ENCODE measurements at regions not wholly inside any gene's neighbourhood (a gene's known extent, or its start where the extent isn't known, plus 50 kb on each side); places are given as distances from the start of the nearest gene placed in this dataset.
"Not testable (repeated sequence)": the region's sequence is repeated elsewhere in the genome, so short reads cannot be mapped to it uniquely, and the experiment has no call there.

DNA sequence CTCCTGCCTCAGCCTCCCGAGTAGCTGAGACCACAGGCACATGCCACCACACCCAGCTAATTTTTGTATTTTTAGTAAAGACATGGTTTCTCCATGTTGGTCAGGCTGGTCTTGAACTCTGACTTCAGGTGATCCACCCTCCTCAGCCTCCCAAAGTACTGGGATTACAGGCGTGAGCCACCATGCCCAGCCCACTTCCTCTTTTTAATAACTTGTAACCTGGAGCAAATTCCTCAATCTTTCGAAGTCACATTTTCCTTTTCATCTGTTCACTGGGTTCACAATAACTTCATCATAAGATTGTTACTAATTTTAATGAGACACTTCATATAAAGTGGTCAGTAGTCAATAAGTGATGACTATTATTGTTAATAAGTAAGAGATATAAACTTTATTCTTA lies 193.3 kb upstream of the FERD3L start:
- not testable (repeated sequence) for H3K27me3 ChIP-seq (ENCODE audit: low read depth, low read length); H3K4me3 ChIP-seq (ENCODE audit: low read depth in 1 of 2, low read length in 2 of 2); H3K4me1 ChIP-seq (ENCODE audit: control insufficient read depth in 1 of 2, insufficient read depth in 2 of 2, low read length in 2 of 2); H3K36me3 ChIP-seq (ENCODE audit: control insufficient read depth in 1 of 2, insufficient read depth in 2 of 2, low read length in 2 of 2); H3K9me3 ChIP-seq (ENCODE audit: control insufficient read depth in 1 of 2, low read length in 2 of 2); H3K27ac ChIP-seq (ENCODE audit: low read length)

DNA sequence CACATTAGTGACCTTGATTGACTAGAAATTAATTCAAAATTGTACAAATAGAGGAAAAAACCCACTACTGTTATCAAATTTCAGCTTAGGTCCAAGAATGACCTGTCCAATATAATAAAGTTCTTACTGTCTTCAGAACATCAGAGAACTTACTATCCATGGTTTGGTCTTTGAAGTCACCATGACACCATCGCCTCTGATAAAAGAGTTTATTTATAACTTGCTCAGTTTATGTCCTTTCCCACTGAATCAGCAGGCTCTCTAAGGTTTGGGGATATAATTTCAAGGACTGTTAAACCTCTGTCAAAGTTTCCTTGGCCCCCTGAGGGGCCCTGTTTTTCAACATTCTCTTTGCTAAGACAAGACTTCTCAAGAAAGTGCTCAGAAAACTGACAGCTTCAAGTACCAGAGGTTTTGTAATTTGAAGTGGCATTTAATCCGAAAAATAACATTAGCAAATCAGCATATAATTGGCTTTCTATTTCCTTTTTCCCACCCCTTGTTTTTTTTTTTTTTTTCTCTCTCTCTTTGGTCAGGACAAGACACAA lies 191.7 kb upstream of the FERD3L start:
- Histone ChIP-seq H3K27ac (ENCODE audit: low read length) (no peak overlapping the region), H3K4me1 (ENCODE audit: control insufficient read depth in 1 of 2, insufficient read depth in 2 of 2, low read length in 2 of 2) (no peaks in the 10 kb centered on the region), H3K9me3 (ENCODE audit: control insufficient read depth in 1 of 2, low read length in 2 of 2) (peaks cover 0 to 3% of the 10 kb centered on the region in 2 donors), H3K36me3 (ENCODE audit: control insufficient read depth in 1 of 2, insufficient read depth in 2 of 2, low read length in 2 of 2) (no peaks in the 10 kb centered on the region), H3K27me3 (ENCODE audit: low read depth, low read length) (no peaks in the 10 kb centered on the region), H3K4me3 (ENCODE audit: low read depth in 1 of 2, low read length in 2 of 2) (no peak overlapping the region)

DNA sequence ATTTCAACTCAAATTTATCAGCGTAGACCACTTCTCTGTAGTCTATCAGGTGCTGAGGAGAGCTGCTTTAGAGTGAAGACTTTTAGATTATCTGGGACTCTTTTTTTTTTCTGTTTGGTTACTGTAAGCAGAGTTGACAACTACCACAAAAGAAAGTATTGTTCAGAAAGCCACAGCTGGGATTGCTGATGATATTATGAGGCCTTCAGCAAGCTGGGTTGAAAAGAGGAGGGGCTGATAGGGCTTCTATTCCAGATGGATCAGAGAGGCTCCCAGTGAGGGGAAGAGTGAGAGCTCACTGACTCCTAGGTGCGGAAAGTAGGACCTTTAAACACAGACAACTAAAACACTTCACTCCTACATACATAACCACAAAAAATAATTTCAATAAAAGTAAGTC lies 188.5 kb upstream of the FERD3L start:
- Histone ChIP-seq H3K4me1 (ENCODE audit: control insufficient read depth in 1 of 2, insufficient read depth in 2 of 2, low read length in 2 of 2) (no peaks in the 10 kb centered on the region), H3K27me3 (ENCODE audit: low read depth, low read length) (no peaks in the 10 kb centered on the region), H3K36me3 (ENCODE audit: control insufficient read depth in 1 of 2, insufficient read depth in 2 of 2, low read length in 2 of 2) (no peaks in the 10 kb centered on the region), H3K4me3 (ENCODE audit: low read depth in 1 of 2, low read length in 2 of 2) (no peak overlapping the region), H3K9me3 (ENCODE audit: control insufficient read depth in 1 of 2, low read length in 2 of 2) (no peaks in the 10 kb centered on the region), H3K27ac (ENCODE audit: low read length) (no peak overlapping the region)

DNA sequence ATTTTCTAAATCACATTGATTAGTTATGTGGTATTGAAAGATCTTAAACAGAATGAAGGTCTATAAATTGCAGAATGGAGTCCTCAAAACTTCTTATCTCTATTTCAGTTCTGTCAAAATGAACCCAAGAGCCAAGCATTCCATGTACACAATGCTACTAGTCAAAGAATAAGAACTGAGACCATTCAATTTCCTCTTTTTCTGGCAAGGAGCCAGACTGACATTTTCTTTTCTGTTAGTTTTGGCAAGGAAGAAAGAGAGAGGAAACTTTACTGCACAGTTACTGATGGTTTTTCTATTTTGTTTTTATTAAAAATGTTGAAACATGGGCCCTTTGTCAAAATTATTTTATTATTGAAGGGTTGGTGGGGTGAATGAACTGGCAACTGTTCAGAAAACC lies 181.8 kb upstream of the FERD3L start:
- Histone ChIP-seq H3K36me3 (ENCODE audit: control insufficient read depth in 1 of 2, insufficient read depth in 2 of 2, low read length in 2 of 2) (no peaks in the 10 kb centered on the region), H3K9me3 (ENCODE audit: control insufficient read depth in 1 of 2, low read length in 2 of 2) (no peaks in the 10 kb centered on the region), H3K4me3 (ENCODE audit: low read depth in 1 of 2, low read length in 2 of 2) (no peak overlapping the region), H3K27ac (ENCODE audit: low read length) (no peak overlapping the region), H3K27me3 (ENCODE audit: low read depth, low read length) (no peaks in the 10 kb centered on the region), H3K4me1 (ENCODE audit: control insufficient read depth in 1 of 2, insufficient read depth in 2 of 2, low read length in 2 of 2) (no peaks in the 10 kb centered on the region)

DNA sequence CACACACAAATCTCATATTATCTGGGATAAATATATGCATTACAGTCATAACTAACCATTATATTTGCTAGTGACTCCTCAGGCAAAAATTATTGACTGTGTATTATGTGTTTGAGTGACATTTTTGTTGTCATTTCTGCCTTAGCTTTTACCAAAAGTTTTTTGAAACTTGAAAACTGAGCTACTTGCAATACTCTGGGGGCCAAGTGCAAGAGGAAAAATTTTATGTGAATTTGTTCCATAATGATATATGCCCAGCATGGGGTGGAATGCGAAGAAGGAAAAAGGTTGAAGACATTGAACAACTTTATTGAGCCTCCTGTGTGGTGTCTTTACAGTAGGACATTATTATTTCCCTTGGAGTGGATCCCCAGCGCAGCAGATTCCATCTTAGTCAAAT lies 176.8 kb upstream of the FERD3L start:
- no peaks in the 10 kb centered on the region for H3K9me3 ChIP-seq (ENCODE audit: control insufficient read depth in 1 of 2, low read length in 2 of 2)
- H3K36me3 ChIP-seq (ENCODE audit: control insufficient read depth in 1 of 2, insufficient read depth in 2 of 2, low read length in 2 of 2), result no peaks in the 10 kb centered on the region
- H3K27ac ChIP-seq (ENCODE audit: low read length), result no peak overlapping the region
- H3K4me3 ChIP-seq (ENCODE audit: low read depth in 1 of 2, low read length in 2 of 2), result no peak overlapping the region
- no peaks in the 10 kb centered on the region for H3K27me3 ChIP-seq (ENCODE audit: low read depth, low read length)
- no peaks in the 10 kb centered on the region for H3K4me1 ChIP-seq (ENCODE audit: control insufficient read depth in 1 of 2, insufficient read depth in 2 of 2, low read length in 2 of 2)

DNA sequence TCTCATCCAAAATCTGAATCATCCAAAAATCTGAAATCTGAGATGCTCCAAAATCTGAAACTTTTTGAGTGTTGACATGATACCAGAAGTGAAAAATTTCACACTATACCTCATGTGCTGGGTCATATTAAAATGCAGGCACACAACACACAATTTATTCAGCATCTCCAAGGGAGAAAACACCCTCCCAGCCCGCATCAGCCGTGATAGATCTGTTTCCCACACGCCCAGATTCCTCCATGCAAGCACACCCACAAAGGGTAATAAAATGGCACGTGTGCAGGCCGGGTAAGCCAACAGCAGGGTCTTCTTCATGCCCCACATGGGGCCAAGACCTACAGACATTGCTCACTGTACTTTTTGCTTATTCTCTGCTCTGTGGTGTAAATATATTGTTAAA lies 173.1 kb upstream of the FERD3L start:
- no peaks in the 10 kb centered on the region for H3K36me3 ChIP-seq (ENCODE audit: control insufficient read depth in 1 of 2, insufficient read depth in 2 of 2, low read length in 2 of 2)
- H3K4me1 ChIP-seq (ENCODE audit: control insufficient read depth in 1 of 2, insufficient read depth in 2 of 2, low read length in 2 of 2), result no peaks in the 10 kb centered on the region
- no peaks in the 10 kb centered on the region for H3K9me3 ChIP-seq (ENCODE audit: control insufficient read depth in 1 of 2, low read length in 2 of 2)
- no peaks in the 10 kb centered on the region for H3K27me3 ChIP-seq (ENCODE audit: low read depth, low read length)
- no peak overlapping the region for H3K4me3 ChIP-seq (ENCODE audit: low read depth in 1 of 2, low read length in 2 of 2)
- no peak overlapping the region for H3K27ac ChIP-seq (ENCODE audit: low read length)

DNA sequence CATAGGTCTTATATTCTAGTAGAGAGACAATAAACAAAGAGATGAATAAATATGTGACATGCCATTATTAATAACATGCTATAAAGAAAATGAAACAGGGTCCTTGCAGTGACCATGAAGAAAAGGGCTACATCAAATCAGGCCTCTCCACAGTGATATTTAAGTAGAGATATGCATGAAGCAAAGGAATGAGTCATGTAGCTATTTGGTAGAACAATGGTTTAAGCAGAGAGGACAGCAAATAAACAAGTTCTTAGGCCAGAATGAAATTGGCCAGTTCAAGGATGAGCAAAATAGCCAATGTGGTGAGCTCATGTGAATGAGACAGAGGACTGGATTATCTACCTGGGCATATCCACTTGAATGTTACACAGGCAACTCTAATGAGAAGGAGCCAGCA lies 172.2 kb upstream of the FERD3L start:
- Histone ChIP-seq H3K27me3 (ENCODE audit: low read depth, low read length) (no peaks in the 10 kb centered on the region), H3K4me3 (ENCODE audit: low read depth in 1 of 2, low read length in 2 of 2) (no peak overlapping the region), H3K9me3 (ENCODE audit: control insufficient read depth in 1 of 2, low read length in 2 of 2) (no peaks in the 10 kb centered on the region), H3K4me1 (ENCODE audit: control insufficient read depth in 1 of 2, insufficient read depth in 2 of 2, low read length in 2 of 2) (no peaks in the 10 kb centered on the region), H3K36me3 (ENCODE audit: control insufficient read depth in 1 of 2, insufficient read depth in 2 of 2, low read length in 2 of 2) (no peaks in the 10 kb centered on the region), H3K27ac (ENCODE audit: low read length) (no peak overlapping the region)

DNA sequence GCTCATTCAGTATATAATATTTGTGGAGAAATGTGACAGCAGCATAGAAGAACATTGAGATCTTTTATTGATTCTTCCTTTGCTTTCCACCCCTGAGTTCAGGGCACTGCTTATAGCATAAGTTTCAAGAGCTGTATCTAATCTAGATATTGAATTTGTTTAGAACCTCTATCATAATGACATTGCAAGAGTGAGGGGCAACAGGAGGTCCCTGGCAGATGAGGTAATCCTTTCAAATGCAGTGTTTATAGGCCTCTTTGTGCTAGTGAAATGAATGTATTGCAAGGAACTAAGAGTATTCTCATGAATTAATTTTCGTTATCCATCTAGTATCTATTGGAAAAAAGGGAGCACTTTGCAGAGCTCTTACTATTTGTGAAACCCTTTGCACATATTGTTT lies 167.2 kb upstream of the FERD3L start:
- H3K4me3 ChIP-seq (ENCODE audit: low read depth in 1 of 2, low read length in 2 of 2), result no peak overlapping the region
- no peaks in the 10 kb centered on the region for H3K36me3 ChIP-seq (ENCODE audit: control insufficient read depth in 1 of 2, insufficient read depth in 2 of 2, low read length in 2 of 2)
- H3K27me3 ChIP-seq (ENCODE audit: low read depth, low read length), result no peaks in the 10 kb centered on the region
- H3K27ac ChIP-seq (ENCODE audit: low read length), result no peak overlapping the region
- no peaks in the 10 kb centered on the region for H3K9me3 ChIP-seq (ENCODE audit: control insufficient read depth in 1 of 2, low read length in 2 of 2)
- no peaks in the 10 kb centered on the region for H3K4me1 ChIP-seq (ENCODE audit: control insufficient read depth in 1 of 2, insufficient read depth in 2 of 2, low read length in 2 of 2)

DNA sequence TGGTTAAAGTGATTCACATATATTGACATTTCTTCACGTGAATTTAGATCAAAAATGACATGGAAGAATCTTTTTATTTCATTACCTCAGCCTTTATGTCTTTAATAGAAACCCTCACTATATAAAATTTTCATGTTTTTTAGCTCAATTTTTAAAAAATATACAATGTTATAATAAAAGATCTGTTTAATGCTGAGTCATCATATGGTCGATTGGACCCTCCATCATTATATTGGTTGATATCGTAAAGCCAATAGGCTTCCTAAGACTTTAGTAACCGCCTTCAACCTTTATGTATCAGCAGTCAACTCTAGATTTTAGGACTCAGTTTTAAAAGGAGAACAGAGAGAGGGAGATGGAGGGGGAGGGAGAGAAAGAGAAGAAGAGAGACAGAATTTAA lies 162.3 kb upstream of the FERD3L start:
- Histone ChIP-seq H3K36me3 (ENCODE audit: control insufficient read depth in 1 of 2, insufficient read depth in 2 of 2, low read length in 2 of 2) (no peaks in the 10 kb centered on the region), H3K9me3 (ENCODE audit: control insufficient read depth in 1 of 2, low read length in 2 of 2) (no peaks in the 10 kb centered on the region), H3K4me3 (ENCODE audit: low read depth in 1 of 2, low read length in 2 of 2) (no peak overlapping the region), H3K27me3 (ENCODE audit: low read depth, low read length) (no peaks in the 10 kb centered on the region), H3K27ac (ENCODE audit: low read length) (no peak overlapping the region), H3K4me1 (ENCODE audit: control insufficient read depth in 1 of 2, insufficient read depth in 2 of 2, low read length in 2 of 2) (no peaks in the 10 kb centered on the region)

DNA sequence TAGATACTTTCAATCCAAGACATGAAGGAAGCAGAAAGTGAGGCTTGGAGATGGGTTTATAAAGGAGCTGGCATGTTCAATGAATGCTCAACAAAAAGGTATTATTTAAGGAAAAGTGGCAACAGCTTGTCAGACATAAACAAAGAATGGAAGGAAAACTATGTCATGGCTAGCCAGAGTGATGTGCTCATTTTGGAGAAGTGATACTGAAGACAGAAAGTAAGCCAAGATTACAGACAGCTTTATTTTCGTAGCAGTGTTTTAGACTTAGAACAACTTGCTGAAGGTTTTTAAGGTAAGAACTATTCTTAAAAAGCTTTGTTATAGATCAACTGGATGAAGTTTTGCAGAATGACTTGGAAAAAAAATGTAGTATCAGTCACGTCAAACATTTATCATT lies 160.5 kb upstream of the FERD3L start:
- Histone ChIP-seq H3K4me3 (ENCODE audit: low read depth in 1 of 2, low read length in 2 of 2) (no peak overlapping the region), H3K27ac (ENCODE audit: low read length) (no peak overlapping the region), H3K36me3 (ENCODE audit: control insufficient read depth in 1 of 2, insufficient read depth in 2 of 2, low read length in 2 of 2) (no peaks in the 10 kb centered on the region), H3K9me3 (ENCODE audit: control insufficient read depth in 1 of 2, low read length in 2 of 2) (no peaks in the 10 kb centered on the region), H3K4me1 (ENCODE audit: control insufficient read depth in 1 of 2, insufficient read depth in 2 of 2, low read length in 2 of 2) (no peaks in the 10 kb centered on the region), H3K27me3 (ENCODE audit: low read depth, low read length) (no peaks in the 10 kb centered on the region)

DNA sequence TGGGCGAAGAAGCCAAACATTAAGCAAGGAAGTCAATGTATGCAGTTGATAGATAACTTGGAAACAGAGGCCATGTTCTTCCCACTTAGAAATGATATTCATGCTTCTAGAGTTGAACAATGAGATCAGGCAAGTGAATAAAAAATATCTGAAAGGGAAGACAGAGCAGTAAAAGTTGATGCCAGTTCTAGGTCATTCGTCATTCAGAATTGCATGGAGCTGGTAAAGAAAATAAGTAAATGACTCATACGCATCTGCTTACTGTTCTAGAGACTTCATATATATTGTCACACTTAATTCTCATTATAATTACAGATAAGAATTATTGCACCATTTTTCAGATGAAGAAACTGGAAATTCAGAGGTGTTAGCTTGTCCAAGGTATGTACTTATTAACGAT lies 158.9 kb upstream of the FERD3L start:
- H3K4me3 ChIP-seq (ENCODE audit: low read depth in 1 of 2, low read length in 2 of 2), result no peak overlapping the region
- H3K27ac ChIP-seq (ENCODE audit: low read length), result no peak overlapping the region
- H3K36me3 ChIP-seq (ENCODE audit: control insufficient read depth in 1 of 2, insufficient read depth in 2 of 2, low read length in 2 of 2), result no peaks in the 10 kb centered on the region
- H3K27me3 ChIP-seq (ENCODE audit: low read depth, low read length), result no peaks in the 10 kb centered on the region
- H3K4me1 ChIP-seq (ENCODE audit: control insufficient read depth in 1 of 2, insufficient read depth in 2 of 2, low read length in 2 of 2), result no peaks in the 10 kb centered on the region
- H3K9me3 ChIP-seq (ENCODE audit: control insufficient read depth in 1 of 2, low read length in 2 of 2), result no peaks in the 10 kb centered on the region

DNA sequence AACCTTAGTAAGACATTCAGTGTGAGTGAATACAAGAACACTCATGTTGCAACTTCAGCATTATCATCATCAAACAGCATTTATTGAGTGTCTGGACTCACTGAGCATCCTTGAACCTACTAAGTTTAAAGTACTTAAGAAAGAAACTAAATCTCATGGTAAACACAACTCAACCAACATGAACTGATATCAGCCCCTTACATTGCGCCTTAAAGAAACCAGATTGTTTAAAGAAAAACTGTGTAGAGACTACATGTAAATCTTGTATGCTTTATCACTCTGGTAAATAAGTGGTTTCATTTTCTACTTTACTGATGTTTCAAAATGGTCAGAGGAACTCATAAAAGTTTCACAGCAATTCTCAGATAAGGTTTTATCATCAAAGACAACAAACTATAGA lies 157.5 kb upstream of the FERD3L start:
- Histone ChIP-seq H3K4me3 (ENCODE audit: low read depth in 1 of 2, low read length in 2 of 2) (no peak overlapping the region), H3K4me1 (ENCODE audit: control insufficient read depth in 1 of 2, insufficient read depth in 2 of 2, low read length in 2 of 2) (no peaks in the 10 kb centered on the region), H3K36me3 (ENCODE audit: control insufficient read depth in 1 of 2, insufficient read depth in 2 of 2, low read length in 2 of 2) (no peaks in the 10 kb centered on the region), H3K9me3 (ENCODE audit: control insufficient read depth in 1 of 2, low read length in 2 of 2) (no peaks in the 10 kb centered on the region), H3K27ac (ENCODE audit: low read length) (no peak overlapping the region), H3K27me3 (ENCODE audit: low read depth, low read length) (no peaks in the 10 kb centered on the region)

Data from muscle layer of duodenum (tissue), 2 donors.